Activated T-cell treated with anti-CD3 and anti-CD28 coated beads for 48 hours (primary cell): ENCODE measurements at regions not wholly inside any gene's neighbourhood (a gene's known extent, or its start where the extent isn't known, plus 50 kb on each side); places are given as distances from the start of the nearest gene placed in this dataset.

Source experiments
- DNase-seq: peaks from one replicate; pipeline ENCODE4 v3.0.0-alpha.2; 2020; ENCODE audit warnings: low read depth

DNA sequence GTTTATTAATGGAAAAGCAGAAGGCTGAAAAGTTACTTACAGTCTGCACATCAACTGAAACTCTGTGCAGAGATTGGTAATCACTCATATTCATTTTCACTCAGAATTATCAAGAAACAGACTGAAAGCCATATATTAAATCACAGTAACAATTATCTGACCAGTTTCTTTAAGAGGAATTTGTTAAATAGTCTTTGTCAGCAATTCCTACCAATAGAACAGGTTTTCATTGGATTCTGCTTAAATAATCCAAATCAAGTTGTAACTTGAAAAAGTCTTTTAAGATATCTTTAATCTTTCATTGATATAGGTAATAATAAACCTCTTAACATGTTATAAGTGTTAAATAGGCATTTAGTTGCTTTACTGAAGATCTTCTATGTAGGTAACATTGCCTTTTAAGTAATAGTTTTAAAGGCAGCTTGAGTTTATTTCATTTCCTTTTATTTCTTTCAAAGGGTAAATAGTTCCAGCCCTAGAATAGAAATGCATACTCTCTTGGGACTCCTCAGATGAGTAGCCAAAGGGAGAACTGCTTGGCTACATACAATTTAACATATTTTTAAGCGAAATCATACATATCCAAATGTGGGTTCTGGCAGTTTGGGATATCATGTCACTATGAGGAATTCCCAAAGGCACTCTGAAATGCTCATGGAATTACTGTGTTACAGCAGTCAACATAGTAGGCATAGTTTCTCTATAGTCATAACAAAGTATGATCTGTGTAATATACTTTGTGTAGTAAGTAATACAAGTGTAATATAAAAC is 326.0 kb upstream of the SPRY2 start:
- DNase-seq, result no peak

DNA sequence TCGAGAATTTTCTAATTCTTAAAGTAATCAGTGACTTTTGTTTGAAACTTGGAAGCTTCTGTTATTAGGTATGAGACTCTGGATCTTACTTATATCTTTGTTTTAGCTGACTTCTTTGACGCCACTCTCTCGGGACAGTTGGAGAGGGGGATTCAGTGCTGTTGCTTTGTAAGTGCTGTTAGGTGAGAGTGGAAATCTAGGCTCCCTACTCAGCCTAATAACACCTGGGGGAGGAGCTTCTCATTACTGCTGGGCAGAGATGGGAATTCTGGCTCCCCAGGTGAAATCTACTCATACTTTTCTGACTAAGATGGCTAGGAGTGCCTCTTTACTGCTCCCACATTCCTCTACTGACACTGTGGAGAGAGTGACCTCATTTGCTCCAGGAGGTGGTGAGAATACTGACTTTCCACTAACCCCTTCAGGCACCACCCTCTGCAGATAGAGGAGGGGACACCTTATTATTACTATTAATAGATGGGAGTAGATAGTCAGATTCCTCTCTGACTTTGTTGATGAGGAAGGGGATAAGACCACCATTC is 324.9 kb upstream of the SPRY2 start:
- no peak for DNase-seq

DNA sequence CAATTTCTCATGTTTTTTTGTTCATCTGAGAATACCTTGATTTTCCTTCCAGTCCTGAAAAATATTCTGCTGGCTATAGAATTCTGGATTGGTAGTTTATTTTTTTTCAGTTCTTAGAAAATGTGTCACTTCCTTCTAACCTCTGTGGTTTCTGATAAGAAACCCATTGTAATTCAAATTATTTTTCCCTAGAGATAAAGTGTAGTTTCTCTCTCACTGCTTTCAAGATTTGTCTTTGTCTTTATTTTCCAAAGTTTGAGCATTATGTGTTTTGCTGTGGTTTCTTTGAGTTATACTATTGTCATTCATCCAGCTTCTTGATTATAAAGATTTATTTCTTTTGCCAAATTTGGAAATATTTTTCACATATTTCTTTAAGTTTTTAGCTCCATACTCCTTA is 324.0 kb upstream of the SPRY2 start:
- DNase-seq, result no peak

GRCh38 chr13:80663788-80664187 is 322.9 kb upstream of the SPRY2 start:
- no peak for DNase-seq

DNA sequence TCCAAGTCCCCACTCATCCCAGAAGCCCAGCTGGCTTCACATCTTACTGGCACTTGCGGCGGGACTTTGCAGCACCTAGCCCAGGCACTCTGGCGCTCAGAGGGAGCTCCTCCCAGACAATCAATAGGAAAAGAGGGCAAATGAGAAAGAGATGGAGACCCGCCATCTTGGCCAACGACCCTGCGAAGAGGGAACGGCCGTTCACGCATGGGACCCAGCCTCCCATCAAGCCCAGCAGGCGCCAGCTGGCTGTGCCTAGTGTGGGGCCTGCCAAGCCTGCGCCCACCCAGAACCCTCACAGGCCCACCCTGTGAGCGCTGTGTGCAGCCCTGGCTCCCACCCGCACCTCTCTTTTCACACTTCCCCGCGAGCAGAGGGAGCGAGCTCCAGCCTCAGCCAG is 317.8 kb upstream of the SPRY2 start:
- DNase-seq, result no peak

GRCh38 chr13:80656512-80656904 is 315.6 kb upstream of the SPRY2 start:
- DNase-seq, result no peak

DNA sequence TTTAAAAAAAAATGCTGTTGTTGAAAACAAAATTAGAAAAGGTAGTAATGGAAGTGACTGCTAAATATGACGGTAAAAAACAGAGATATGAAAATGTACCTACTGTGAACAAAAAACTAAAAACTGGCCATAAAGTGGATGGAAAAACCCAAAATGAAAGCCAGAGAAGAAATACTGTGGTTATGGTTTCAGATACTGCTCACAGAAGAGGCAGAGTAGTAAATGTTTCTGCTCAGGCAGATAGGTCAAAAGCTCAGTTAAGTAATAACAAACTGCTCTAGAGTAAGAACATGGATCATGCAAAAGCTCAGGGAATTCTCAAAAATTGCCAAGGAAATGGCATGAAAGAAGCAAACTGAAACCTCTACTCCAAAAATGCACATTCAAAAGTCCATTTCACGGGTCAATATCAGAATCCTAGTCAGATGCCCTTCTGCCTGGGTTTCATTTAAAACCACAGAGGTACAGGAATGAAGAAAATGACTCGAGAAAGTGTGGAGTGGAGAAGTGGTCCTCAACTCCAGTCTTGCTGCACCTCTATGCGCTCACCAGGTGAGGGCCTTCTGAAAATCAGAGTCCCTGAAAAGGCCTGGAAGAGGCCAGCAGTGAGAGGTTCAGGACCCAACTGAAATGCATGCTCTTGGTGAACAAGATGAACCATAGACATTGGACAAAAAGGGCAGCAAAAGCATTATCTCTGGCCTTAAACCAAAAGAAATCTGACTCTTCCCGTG is 315.0 kb upstream of the SPRY2 start:
- no peak for DNase-seq

- no peak for DNase-seq
These were observed 313.8 kb upstream of the SPRY2 start for GRCh38 chr13:80654638-80655249.

DNA sequence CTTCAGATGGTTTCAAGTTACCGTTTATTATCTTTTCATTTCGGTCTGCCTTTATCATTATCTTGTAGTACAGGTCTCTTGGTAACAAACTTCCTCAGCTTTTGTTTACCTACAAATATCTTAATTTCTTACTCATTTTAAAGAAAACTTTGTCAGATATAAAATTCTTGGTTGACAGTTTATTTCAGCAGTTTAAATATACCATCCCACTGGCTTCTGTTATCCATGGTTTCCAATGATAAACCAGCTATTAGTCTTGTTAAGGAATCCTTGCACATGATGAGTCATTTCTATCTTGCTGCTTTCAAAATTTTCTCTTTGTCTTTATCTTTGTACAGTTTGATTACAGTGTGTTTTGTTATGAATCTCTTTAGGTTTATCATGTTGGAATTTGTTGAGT is 308.3 kb upstream of the SPRY2 start:
- DNase-seq, result no peak

GRCh38 chr13:80642641-80643040 is 301.7 kb upstream of the SPRY2 start:
- no peak for DNase-seq

DNA sequence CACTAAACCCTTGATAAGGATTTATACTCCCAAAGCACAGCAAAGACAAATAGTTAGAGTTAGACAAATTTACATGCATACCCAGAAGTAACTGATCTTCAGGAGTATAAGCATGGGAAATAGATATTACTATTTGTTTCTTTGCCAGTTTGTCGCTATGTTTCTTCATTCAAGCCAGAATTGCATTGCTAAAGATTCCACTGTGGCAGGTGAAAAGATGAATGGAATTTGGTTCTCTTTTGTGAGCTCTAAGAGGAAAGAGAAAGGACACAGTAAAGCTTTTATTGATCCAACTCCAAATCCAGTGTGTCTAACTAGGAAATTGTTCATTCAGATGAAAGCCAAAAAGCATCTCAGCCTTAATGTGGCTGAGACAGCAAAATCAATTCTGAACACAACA is 292.3 kb upstream of the SPRY2 start:
- no peak for DNase-seq

- no peak for DNase-seq
These were observed 289.8 kb upstream of the SPRY2 start for GRCh38 chr13:80630685-80631121.

DNA sequence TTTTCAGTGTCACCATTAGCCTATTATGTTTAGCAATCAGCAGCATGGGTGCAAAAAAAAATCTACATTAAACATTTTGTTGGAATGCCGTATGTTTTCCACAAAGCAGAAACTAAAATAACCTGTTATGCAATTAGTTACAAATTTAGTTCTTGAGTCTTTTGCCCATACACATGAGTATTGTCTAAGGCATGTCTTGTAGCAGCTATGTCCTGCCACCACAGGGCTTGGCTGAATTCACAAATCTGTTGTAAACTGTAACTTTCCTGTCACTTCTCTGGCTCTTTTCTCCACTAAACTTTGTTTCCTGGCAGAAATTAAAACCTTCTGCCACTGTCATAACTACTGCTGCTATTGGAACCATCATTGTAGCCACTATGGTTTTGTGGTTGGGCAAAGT is 277.9 kb upstream of the SPRY2 start:
- DNase-seq, result no peak

- no peak for DNase-seq
These were observed 271.9 kb upstream of the SPRY2 start for GRCh38 chr13:80612804-80613203.

DNA sequence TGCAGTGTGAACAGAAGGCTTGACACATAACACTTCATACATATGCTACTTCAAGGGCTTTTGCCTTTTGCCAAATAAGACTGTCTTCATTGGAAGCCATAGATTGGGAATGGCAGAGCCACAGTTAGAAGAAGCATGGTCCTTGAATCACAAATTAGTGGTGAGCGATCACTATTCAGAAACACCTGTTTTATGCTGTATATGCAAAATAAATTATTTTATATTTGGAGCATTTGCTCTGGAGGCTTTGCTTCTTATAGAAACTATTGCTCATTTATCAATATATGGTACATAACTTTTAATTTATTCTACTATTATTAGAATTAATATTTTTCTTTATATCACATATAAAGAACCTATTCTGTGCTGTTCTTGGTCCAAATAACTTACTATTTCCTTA is 270.4 kb upstream of the SPRY2 start:
- no peak for DNase-seq

- DNase-seq, result no peak
These were observed 264.8 kb upstream of the SPRY2 start for GRCh38 chr13:80605716-80606115.

DNA sequence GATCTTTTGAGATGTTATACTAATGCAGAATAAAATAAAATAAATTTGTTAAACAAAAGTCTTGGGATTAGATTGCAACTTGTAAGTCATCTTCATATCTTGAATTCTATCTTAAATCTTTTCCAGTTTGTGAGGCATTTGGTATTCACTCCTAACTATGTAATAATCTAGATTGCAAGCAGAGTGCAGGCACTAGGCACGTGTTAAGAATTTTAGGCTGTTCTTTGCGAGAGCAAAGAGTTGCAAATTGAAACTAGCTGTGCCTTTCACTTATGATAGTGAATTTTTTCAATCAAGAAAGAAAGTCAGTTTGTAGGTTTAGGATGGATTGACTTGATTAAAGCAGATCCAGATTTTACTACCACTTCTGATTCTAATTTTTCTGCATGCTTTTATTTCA is 264.1 kb upstream of the SPRY2 start:
- DNase-seq, result no peak

DNA sequence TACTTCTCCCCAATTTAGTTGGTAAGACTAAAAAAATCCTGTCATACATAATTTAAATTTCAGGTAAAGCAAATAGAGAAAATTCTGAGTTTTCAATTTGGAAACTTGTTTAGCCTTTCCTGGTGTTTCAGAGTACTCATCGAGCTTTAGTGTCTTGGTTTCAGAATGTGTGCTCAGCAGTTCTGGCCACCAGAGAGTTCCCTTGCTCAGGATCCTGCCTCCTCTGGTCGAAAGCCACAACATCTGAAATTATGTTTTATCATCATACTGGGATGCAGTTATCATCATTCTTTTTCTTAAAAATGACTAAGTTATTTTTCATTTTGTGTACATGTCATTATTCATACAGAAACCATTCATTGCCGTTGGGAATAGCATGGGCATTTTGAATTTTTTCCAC is 263.2 kb upstream of the SPRY2 start:
- DNase-seq, result no peak

DNA sequence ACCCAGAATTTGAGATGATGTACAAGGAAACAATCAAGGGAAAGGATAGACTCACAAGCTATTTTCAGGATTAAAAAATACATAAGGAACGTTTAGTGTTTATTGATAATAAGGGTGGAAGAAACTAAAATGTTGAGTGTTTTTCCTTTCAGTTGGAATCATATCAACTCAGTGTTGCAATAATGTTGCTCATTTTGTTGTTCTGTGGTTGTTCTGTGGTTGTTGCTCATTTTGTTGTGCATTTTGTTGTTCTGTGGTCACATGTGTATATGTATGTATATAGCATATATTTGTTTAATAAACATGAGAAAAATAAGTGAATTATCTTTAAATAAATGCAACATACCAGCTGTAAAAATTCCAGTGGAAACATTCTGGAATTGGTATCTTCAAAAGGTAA is 262.4 kb upstream of the SPRY2 start:
- DNase-seq, result no peak

- DNase-seq, result no peak
These were observed 258.8 kb upstream of the SPRY2 start for GRCh38 chr13:80599765-80600164.

DNA sequence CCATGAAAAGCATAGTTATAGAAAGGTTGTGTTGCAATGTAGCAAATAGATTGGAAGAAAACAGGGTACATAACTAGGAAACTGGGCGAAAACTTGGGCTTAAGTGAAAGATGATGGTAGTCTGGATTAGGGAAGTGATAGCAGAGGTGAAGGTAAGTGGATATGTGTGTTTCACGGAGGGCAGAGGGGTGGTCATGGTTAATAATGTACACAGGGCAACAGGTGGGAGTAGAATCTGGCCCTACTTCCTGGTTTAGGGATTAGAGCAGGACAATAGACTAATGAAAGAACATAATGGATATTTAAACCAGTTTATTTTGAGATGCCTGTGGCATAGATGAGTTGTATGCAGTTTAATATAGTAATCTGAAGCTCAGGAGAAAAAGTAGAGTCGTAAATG is 257.3 kb upstream of the SPRY2 start:
- no peak for DNase-seq

GRCh38 chr13:80591976-80592740 is 251.2 kb upstream of the SPRY2 start:
- DNase-seq, result no peak
